GM21423 (cell line): ENCODE measurements at regions not wholly inside any gene's neighbourhood (a gene's known extent, or its start where the extent isn't known, plus 50 kb on each side); places are given as distances from the start of the nearest gene placed in this dataset.
"Not testable (repeated sequence)": the region's sequence is repeated elsewhere in the genome, so short reads cannot be mapped to it uniquely, and the experiment has no call there.

Source experiments
- ATAC-seq: cut with Tn5 transposase; IDR thresholded peaks from one replicate; pipeline ENCODE4 v1.9.1; 2021; ENCODE audit warnings: mild to moderate bottlenecking, moderate library complexity; ENCODE audit not compliant: unreplicated experiment

GRCh38 chr1:233473549-233474204, 140.2 kb upstream of the KCNK1 start:
- ATAC-seq: no peak

GRCh38 chr1:233477359-233477758, 136.5 kb upstream of the KCNK1 start:
- ATAC-seq: no peak

GRCh38 chr1:233478611-233479010, 135.3 kb upstream of the KCNK1 start:
- ATAC-seq: no peak

GRCh38 chr1:233479110-233479890, 134.6 kb upstream of the KCNK1 start:
- ATAC-seq: no peak

- no peak for ATAC-seq
These were observed 133.7 kb upstream of the KCNK1 start for GRCh38 chr1:233480198-233480597.

- no peak for ATAC-seq
These were observed 131.5 kb upstream of the KCNK1 start for GRCh38 chr1:233482388-233482787.

GRCh38 chr1:233485385-233485784, 128.5 kb upstream of the KCNK1 start:
- no peak for ATAC-seq

- ATAC-seq: no peak
These were observed 128.0 kb upstream of the KCNK1 start for GRCh38 chr1:233485809-233486398.

GRCh38 chr1:233487408-233487807, 126.5 kb upstream of the KCNK1 start:
- no peak for ATAC-seq

- ATAC-seq: no peak
These were observed 124.5 kb upstream of the KCNK1 start for GRCh38 chr1:233489411-233489810.

- no peak for ATAC-seq
These were observed 123.4 kb upstream of the KCNK1 start for GRCh38 chr1:233490488-233490887.

GRCh38 chr1:233491953-233492620, 121.8 kb upstream of the KCNK1 start:
- ATAC-seq: no peak

- no peak for ATAC-seq
These were observed 116.9 kb upstream of the KCNK1 start for GRCh38 chr1:233496993-233497392.

- ATAC-seq: no peak
These were observed 116.2 kb upstream of the KCNK1 start for GRCh38 chr1:233497679-233498078.

GRCh38 chr1:233500106-233500505, 113.8 kb upstream of the KCNK1 start:
- no peak for ATAC-seq

GRCh38 chr1:233503366-233503954, 110.4 kb upstream of the KCNK1 start:
- ATAC-seq: no peak

GRCh38 chr1:233505130-233505529, 108.8 kb upstream of the KCNK1 start:
- ATAC-seq: no peak

- ATAC-seq: not testable (repeated sequence)
These were observed 108.0 kb upstream of the KCNK1 start for GRCh38 chr1:233505889-233506288.

- ATAC-seq: no peak
These were observed 104.4 kb upstream of the KCNK1 start for GRCh38 chr1:233509526-233509925.

- ATAC-seq: no peak
These were observed 101.4 kb upstream of the KCNK1 start for GRCh38 chr1:233512538-233512937.

- ATAC-seq: no peak
These were observed 100.5 kb upstream of the KCNK1 start for GRCh38 chr1:233513431-233513830.
